GM18507 (cell line): ENCODE measurements at regions not wholly inside any gene's neighbourhood (a gene's known extent, or its start where the extent isn't known, plus 50 kb on each side); places are given as distances from the start of the nearest gene placed in this dataset.

Experiments used
- DNase-seq: peaks from one replicate; pipeline ENCODE4 v3.0.0; 2011; ENCODE audit warnings: low read depth; ENCODE audit not compliant: insufficient read length; ENCODE audit errors: extremely low spot score
- FAIRE-seq: peaks from 2 replicates; lab custom pipeline; 2011; peaks lifted over from hg19 to GRCh38; lab: Jason Lieb, UNC

DNA sequence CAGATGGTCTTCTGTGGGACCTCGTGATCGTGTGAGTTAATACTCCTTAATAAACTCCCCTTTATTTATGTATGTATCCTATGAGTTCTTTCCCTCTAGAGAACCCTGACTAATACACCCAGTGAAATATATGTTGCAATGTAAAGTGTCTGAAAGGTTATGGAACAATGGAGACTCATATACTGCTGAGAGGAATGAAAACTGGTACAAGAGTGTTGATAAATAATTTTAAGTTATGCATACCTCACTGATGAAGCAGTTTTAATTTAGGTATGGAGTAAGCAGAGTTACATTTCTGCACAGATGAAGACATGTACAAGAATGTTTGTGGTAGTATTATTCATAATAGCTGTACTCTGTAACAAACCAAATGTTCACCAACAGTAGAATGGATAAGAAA lies 438.3 kb downstream of the TAF11L14 start:
- DNase-seq (no peak), FAIRE-seq (no peak)

DNA sequence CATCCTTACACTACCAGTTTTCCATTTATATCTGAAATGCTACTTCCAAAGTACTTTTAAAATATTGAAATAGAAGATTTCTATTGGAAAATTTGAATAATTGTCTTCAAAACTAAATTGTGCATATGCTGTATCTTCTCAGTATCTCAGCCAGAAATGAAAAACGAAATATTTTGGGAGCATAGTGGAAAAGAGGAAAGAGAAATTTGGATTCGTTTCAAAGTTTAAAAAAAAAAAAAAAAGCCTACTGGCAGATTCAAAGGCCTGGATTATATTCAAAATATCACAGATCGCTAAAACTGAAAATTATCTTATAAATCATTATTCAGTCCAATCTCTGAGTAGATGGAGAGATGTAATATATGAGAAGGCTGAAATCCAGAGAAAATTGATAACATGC lies 440.7 kb downstream of the TAF11L14 start:
- no peak for FAIRE-seq

DNA sequence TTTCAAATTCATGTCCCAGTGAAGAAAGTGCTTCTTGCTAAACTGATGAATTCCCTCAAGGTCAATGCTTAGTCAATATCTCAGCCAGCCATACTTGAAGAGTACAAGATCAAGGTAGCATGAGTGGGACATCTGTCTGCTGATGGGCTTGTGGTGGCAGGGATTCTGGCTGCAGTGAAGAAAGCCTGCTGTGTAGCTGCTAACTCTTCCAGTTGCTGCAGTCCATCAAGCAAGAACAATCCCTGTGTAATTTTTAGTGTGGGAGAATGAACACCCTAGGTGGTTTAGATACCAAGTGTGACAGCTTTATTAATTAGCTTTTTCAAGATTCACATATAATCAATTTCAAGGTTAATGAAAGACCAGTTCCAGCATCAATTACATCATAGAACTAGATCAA lies 443.9 kb downstream of the TAF11L14 start:
- no peak for FAIRE-seq
- DNase-seq: no peak

More for the DNA sequence above, 440.7 kb downstream of the TAF11L14 start:
- no peak for DNase-seq

DNA sequence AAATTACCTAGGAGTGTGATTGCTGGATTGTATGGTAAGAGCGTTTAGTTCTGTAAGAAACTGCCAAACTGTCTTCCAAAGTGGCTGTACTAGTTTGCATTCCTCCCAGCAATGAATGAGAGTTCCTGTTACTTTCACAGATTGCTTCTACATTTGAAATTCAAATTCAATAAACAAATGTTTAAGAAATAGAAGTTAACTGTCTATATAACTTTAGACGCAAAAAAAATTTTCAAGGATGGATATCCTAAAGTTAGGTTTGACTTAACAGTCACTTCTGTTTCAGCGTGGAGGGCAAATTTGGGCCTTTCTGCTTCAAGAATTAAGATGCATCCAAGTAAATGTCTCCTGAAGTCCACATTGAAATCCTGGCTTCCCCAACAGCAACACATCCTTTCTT lies 445.6 kb downstream of the TAF11L14 start:
- FAIRE-seq: no peak
- no peak for DNase-seq

DNA sequence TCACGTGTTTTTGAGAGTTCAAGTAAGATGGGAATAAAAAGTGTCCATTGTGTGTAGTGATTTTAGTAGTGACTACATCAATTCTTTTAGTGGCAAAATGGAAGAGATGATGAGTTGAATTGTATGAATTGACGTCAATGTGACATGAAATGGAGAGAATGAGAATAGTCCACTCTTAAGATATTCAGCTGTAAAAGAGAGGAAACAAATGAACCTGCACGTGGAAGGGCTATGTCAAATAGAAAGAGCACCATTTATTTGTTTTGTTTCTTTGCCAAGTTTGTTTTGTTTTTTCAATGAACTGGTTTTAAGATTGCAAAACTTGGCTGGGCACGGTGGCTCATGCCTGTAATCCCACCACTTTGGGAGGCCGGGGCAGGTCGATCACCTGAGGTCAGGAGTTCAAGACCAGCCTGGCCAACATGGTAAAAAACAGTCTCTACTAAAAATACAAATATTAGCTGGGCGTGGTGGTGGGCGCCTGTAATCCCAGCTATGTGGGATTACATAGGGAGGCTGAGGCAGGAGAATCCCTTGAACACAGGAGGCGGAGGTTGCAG lies 453.8 kb downstream of the TAF11L14 start:
- no peak for DNase-seq
- FAIRE-seq: no peak

DNA sequence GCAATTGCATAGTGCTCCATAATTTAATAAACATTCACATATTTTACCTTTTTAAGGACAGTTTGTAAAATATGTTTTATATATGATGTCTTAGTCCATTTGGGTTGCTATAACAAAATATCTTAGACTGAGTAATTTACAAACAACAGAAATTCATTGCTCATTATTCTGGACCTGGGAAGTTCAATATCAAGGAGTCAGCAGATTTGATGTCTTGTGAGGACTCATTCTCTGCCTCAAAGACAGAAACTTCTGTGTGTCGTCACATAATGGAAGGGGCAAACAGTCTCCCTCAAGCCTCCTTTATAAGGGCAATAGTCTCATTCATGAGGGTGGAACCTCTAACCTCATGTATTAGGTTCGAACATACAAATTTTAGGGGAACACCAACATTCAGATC lies 455.9 kb downstream of the TAF11L14 start:
- FAIRE-seq (no peak), DNase-seq (no peak)

DNA sequence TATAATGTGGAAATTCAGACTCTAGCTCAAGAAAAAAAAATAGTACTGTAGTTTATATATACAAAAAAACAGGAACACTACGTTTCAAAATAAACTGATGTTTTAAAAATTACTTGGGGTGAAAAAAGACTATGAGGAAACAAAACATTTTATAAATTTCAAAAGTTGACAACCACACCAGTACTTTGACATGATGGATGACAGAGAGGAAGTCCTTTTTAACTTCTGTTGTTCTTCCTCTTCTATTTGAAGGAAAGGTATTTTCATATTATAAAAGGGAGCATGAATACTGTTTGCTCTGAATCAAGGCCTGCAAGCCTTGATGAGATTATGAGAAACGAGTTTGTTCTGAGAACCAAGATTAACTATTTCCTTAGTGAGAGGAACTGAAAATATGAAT lies 456.9 kb downstream of the TAF11L14 start:
- DNase-seq: no peak
- no peak for FAIRE-seq

DNA sequence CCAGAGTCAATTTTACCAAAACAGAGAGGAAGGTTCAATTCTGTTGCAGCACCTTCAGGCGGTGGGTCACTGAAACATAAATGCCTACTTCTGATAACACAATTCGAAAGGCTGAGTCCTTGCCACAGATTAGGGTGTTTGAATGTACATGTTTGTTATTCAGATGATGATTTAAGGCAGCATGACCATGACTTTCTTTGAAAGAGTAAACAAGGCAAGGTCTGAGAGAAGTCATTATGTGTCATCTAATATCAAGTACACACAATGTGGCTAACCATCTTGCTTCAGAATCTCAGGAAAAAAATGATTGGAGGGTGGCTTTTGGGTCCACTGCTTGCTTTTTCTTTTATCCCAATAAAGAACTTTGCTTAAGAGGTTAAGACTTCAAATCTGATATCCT lies 457.5 kb downstream of the TAF11L14 start:
- FAIRE-seq: no peak
- DNase-seq: no peak

DNA sequence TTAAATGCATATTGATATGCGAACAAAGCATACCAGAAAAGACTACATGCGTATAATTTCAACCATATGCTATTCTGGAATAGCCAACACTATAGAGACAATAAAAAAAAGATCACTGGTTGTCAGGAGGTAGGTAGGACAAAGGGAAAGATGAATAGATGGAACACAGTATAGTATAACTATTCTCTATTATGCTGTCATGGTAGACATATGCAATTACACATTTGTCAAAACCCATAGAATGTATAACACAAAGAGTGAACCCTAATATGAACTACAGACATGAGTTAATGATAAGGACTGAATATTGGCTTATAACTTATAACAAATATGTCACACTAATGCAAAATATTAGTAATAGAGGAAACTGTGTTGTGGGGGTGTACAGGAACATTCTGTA lies 460.8 kb downstream of the TAF11L14 start:
- DNase-seq: no peak
- no peak for FAIRE-seq

DNA sequence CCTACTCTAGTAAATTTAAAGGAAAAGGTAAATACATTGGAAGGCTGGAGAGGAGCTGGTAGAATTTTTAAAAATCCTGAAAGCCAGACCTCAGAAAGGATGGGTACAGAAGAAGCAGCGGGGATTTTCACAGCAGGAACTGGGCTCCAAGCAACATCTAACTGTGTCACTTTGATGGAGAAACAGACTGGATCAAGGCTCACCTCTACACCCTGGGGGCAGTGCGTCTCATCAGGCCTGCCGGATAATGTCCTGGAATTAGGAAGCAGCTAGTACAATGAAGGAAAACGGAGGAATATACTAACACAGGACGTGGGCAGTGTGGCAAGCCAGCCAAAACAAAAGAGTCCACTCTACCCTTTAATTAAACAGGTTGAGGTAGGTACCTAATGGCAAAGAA lies 463.6 kb downstream of the TAF11L14 start:
- DNase-seq: no peak
- FAIRE-seq: no peak

DNA sequence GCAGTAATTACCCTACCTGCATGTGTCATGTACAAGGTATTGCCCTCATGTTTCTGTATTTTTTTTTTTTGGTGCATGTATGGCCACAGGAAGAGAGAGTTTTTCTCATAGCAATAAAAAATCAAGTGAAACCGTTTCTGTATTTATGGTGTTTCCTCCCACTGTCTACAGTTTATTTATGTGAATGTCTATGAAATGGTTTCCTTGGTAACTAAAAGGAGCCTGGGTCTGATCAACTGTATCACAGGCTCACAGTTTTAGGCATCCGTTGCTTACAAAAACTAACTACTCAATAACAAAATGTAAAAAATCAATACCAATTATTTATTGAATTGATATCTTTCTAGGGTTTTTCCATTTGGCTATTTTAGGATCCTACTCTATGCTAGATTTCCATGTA lies 464.4 kb downstream of the TAF11L14 start:
- DNase-seq: no peak
- FAIRE-seq: no peak

DNA sequence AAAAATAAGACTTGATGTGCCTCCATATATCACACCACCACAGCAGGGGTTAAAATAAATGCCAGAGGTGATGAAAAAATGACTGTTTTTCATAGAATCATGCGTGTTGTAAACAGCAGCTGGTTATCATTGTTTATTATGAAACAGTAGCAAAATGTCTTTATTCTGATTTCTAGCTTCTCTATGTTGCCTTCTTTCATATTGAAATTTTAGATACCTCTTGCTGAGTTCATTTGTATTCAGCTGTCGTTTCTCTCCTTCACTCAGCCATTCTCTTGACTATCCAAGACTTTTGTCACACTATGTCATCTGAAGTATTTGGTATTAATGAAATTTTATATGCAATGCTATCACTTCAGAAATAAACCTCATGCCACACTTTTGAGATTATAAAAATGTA lies 465.0 kb downstream of the TAF11L14 start:
- DNase-seq: no peak
- no peak for FAIRE-seq

DNA sequence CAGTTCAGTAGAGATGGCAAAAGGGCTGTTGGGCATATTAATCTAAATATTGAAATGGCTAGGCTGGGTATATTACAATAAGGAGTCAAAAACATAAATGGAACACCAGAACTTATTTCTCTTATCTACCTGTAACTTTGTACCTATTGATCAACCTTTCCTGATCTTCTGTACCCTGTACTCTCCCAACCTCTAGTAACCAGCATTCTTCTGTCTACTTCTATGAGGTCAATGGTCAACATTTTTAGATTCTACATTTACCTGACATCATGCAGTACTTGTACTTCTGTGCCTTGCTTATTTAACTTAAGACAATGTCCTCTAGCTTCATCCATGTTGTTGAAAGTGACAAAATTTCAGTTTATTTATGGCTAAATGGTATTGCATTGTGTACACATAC lies 467.3 kb downstream of the TAF11L14 start:
- no peak for DNase-seq
- no peak for FAIRE-seq

DNA sequence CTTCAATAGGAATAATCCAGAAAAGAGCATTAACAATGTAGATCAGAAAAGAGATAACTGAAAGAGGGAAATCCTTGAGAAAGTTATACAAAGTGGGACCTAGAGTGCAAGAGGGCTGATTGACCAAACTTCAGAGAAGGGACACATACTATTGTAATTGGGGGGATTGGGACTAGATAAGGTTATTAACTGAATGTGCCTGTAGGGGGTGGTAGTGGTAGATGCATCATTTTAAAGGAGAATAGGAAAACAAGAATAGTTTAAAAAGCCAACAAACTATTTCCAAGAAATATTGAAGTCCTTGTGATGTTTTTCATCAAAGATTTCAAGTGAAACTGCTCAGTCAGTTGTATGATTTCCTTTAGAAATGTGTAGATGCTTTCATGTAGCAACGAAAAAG lies 468.5 kb downstream of the TAF11L14 start:
- FAIRE-seq: no peak
- DNase-seq: no peak

DNA sequence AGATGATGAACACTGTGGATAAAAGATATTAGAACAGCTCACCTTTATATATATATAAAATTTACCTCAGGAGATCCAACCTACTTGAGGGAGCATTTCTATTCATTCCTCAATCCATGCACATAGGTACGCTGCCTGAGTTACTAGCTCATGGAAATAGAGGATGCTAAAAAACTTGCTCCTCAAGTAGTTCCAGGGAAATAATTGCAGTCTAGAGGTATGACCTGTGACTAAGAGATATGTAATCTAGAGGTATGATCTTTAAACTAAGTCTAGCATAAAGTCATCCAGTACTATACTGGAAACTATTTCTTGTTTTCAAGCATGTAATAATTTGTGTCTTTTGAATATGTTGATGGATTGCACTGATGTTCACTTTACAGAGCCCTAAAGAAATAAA lies 471.2 kb downstream of the TAF11L14 start:
- FAIRE-seq (no peak), DNase-seq (no peak)

DNA sequence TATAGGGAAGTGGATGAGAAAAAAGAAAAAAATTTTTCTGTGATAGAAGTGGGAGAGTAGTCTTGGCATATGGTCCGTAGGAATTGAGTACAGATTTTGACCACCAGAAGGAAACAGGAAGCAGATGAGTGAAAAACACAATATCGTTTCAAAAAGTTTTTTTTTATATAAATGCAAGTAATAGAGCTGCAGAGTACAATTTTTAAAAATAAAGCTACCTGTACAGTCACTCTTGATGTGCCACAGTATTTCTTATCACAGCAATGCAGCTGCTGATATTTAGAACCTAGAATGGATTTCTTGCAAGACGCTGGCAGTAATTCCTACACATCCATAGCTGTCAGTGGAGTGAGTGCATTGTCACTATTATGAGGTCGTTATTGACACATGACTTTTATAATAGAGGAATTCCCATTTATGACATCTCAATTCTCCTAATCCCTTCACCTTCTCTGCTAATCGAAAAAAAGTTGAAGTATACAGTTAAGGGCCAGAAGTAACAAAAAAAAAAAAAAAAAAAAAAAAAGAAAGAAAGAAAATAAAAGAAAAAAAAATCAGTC lies 477.7 kb downstream of the TAF11L14 start:
- no peak for FAIRE-seq
- no peak for DNase-seq

DNA sequence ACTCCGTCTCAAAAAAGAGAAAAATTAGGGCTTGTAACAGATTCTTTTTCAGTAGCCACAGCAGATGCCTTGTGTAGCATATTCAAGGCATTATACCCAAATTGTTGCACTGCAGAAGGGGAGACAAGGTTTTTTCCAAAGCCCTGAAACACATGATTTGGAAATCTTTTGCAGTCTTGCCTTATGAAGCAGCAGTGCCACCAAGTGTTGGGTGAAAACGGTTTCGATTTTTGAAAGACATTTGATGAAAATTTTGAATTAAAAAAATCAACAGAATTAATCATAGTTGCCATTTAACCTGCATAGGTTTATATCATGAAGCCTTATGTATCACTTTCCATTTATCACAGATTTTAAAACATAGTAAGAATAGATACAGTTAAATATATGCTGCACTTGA lies 479.5 kb downstream of the TAF11L14 start:
- no peak for DNase-seq
- FAIRE-seq: no peak

DNA sequence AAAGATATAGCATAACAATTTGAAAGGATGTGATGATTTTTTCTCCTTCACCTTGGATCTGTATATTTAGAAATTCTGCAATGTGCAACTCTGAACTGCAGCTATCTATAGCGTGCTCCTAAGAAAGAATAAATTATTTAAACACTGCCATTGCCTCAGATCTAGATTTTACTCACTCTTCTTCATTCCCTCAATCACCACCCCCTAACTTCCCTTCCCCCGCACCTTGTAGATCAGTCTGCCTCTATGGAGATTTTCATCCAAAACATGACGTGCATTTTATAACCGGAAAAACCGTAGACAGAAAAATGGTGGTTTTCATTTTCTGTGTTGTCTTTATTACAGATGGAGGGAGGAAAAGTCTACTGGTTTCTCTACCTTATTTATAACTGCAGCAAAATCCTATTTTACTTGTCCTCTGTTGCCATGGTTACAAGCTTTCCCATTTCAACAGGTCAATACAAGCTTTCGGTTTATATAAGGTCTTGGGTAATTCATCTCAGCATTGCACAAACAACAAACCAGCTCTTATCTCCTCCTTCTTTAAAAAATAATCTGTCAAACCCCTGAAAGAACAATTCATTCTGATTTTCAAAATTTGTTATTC lies 480.0 kb downstream of the TAF11L14 start:
- no peak for FAIRE-seq
- DNase-seq: no peak

DNA sequence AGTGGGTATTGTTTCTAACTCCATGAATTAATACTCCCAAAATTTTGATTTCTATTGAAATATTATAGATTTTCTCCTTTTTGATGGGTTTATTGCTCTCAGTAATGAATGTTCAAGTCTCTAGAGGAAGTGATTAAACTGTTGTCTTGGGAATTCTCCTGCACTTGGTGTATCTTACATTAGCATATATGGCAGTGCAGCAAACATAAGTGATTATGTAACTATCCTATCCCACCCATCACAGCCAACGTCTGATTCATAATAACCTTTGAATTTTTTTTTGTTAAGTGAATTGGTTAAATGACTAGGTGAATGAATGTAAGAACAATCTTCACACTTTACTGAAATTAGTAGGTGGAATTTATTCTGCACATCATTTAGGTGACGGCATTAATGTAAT lies 483.7 kb downstream of the TAF11L14 start:
- FAIRE-seq (no peak), DNase-seq (no peak)

DNA sequence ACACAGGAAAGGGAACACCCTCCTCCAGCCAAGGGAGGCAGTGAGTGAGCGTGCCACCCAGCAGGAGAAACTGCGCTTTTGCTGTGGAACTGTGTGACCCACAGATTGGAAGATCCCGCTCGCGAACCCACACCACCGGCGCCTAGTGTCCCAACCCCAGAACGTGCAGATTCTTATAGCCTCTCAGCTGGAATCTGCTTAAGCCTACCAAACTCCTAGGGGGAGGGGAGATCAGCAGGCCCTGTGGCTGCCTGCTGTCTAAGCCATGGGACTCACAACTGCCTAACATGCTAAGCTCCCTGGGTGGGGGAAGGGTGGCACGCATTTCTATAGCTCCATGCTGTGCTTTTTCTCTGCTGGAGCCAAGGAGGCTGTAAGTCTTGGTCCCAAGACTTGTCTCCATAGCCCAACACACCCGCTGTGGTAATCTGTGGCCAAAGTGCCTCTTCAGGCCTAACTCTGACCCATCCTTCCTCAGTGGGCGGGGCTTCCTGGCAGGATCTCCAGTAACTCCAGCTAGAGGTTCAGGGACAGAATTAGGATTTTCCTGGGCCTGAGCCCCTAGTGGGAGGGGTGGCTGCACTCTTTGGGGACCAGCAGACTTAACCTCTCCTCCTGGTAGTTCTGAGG lies 485.0 kb downstream of the TAF11L14 start:
- DNase-seq (no peak), FAIRE-seq (no peak)

DNA sequence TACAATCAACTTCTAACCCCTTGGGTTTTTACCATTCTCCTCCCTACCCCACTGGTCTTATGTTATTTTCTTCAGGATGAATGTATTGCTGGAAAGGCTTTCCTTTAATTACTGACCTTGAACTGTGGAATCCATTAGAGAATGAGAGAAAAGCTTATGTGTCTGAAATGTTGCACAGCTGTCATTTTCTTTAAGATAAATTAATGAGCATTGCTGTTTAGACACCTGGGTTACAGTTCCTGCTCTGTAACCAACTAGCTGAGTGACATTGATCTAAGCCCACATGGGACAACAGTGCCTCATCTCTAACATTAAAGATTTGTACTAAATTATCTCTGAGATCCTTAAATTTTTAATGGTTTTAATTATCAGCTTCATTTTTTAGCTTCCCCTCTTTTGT lies 507.0 kb downstream of the TAF11L14 start:
- no peak for DNase-seq
- no peak for FAIRE-seq
